Endothelial cell of umbilical vein (primary cell): ENCODE measurements at regions not wholly inside any gene's neighbourhood (a gene's known extent, or its start where the extent isn't known, plus 50 kb on each side); places are given as distances from the start of the nearest gene placed in this dataset.

Experiments
- BruUV-seq: library from RNA; stranded (reverse); fragments of 400-500 nt; replicated peaks from 2 replicates; lab custom pipeline; 2021; lab: Mats Ljungman, UMichigan
- CTCF ChIA-PET: fragments of 300-600, 350-600 bp; sonication (Branson Sonifier 250); formaldehyde crosslinking; loops from one replicate; lab custom pipeline; 2021; ENCODE audit warnings: antibody characterized with exemption, inconsistent platforms; lab: Charles Lee
- POLR2A ChIA-PET: fragments of 300-600, 350-600 bp; sonication (Branson Sonifier 250); formaldehyde crosslinking; loops from one replicate; lab custom pipeline; 2021; ENCODE audit warnings: antibody characterized with exemption, inconsistent platforms; lab: Charles Lee
- DNase-seq: peaks from one replicate; pipeline ENCODE4 v3.0.0-alpha.2; 2011; ENCODE audit warnings: low read depth, low spot score
- FAIRE-seq: peaks from 2 replicates; lab custom pipeline; 2011; peaks lifted over from hg19 to GRCh38; lab: Jason Lieb, UNC
- H2AFZ ChIP-seq: 2 replicates; pipeline ENCODE4 v1.6.0; 2012; ENCODE audit warnings: low read depth, low read length, control low read depth, inconsistent platforms
- H3K27ac ChIP-seq: 2 replicates; pipeline ENCODE4 v1.5.1; 2011; ENCODE audit warnings: low read depth, mild to moderate bottlenecking, control low read depth, low read length, moderate library complexity; ENCODE audit not compliant: insufficient read depth
- H3K27me3 ChIP-seq, 2 experiments: 2 replicates each; pipeline versions ENCODE4 v1.6.0 to v1.6.1; 2011; ENCODE audit warnings: low read length in 2 of 2, mixed read lengths in 1 of 2; ENCODE audit not compliant: control insufficient read depth in 2 of 2, insufficient read depth in 2 of 2
- H3K36me3 ChIP-seq, 2 experiments: 2 replicates in 1 of 2; 3 replicates in 1 of 2; pipeline ENCODE4 v1.5.1; 2011; ENCODE audit warnings: low read length in 2 of 2, mild to moderate bottlenecking in 1 of 2, moderate library complexity in 1 of 2; ENCODE audit not compliant: control insufficient read depth in 2 of 2, insufficient read depth in 2 of 2; ENCODE audit errors: extremely low read depth in 1 of 2
- H3K4me1 ChIP-seq: 3 replicates; pipeline ENCODE4 v1.5.1; 2011; ENCODE audit warnings: mild to moderate bottlenecking, low read length; ENCODE audit not compliant: control insufficient read depth, insufficient read depth; ENCODE audit errors: extremely low read depth
- H3K4me2 ChIP-seq: 2 replicates; pipeline ENCODE4 v1.6.1; 2011; ENCODE audit warnings: low read length, control low read depth, mixed read lengths; ENCODE audit not compliant: insufficient read depth
- H3K4me3 ChIP-seq, 3 experiments: fragments of 200-600 bp in 1 of 3; sonication (generic), shearing (Covaris generic) in 1 of 3; replicated peaks in 1 of 3; 2 replicates each; pipeline ENCODE4 v1.5.1; 2011 to 2016; ENCODE audit warnings: control low read depth in 3 of 3, low read length in 3 of 3, mild to moderate bottlenecking in 2 of 3, inconsistent platforms in 1 of 3, low read depth in 1 of 3, moderate library complexity in 1 of 3; ENCODE audit not compliant: insufficient read depth in 1 of 3
- H3K79me2 ChIP-seq: 2 replicates; pipeline ENCODE4 v1.6.0; 2012; ENCODE audit warnings: low read length, inconsistent platforms; ENCODE audit not compliant: control insufficient read depth, insufficient read depth
- H3K9ac ChIP-seq: replicated peaks from 2 replicates; pipeline ENCODE3; 2011; ENCODE audit warnings: low read length, control low read depth; ENCODE audit not compliant: insufficient read depth; ENCODE audit errors: extremely low read depth
- H3K9me1 ChIP-seq: replicated peaks from 3 replicates; pipeline ENCODE4 v1.6.0; 2011; ENCODE audit warnings: mild to moderate bottlenecking, low read length; ENCODE audit not compliant: control insufficient read depth, insufficient read depth; ENCODE audit errors: extremely low read depth
- H3K9me3 ChIP-seq: replicated peaks from 2 replicates; pipeline ENCODE4 v1.5.1; 2012; ENCODE audit warnings: low read length, inconsistent platforms; ENCODE audit not compliant: control insufficient read depth, insufficient read depth
- H4K20me1 ChIP-seq: replicated peaks from 2 replicates; pipeline ENCODE3; 2011; ENCODE audit warnings: mild to moderate bottlenecking, low read length; ENCODE audit not compliant: control insufficient read depth, insufficient read depth; ENCODE audit errors: extremely low read depth
- CTCF ChIP-seq, 2 donors: IDR thresholded peaks; 1 replicate in 1 of 2; 2 replicates in 1 of 2; pipeline ENCODE4 v1.5.1; 2011; ENCODE audit warnings: low read length in 2 of 2, mild to moderate bottlenecking in 2 of 2, moderate library complexity in 2 of 2, control low read depth in 1 of 2, inconsistent platforms in 1 of 2, low read depth in 1 of 2; ENCODE audit not compliant: insufficient read depth in 1 of 2; ENCODE audit errors: extremely low read depth in 1 of 2
- FOS ChIP-seq: IDR thresholded peaks from 2 replicates; pipeline ENCODE4 v1.6.1; 2011; ENCODE audit warnings: mild to moderate bottlenecking, low read length, moderate library complexity, borderline replicate concordance; ENCODE audit not compliant: insufficient read depth
- GATA2 ChIP-seq: IDR thresholded peaks from 2 replicates; pipeline ENCODE4 v1.7.0; 2011; ENCODE audit warnings: low read depth, mild to moderate bottlenecking, moderate library complexity, mixed read lengths, low read length; ENCODE audit not compliant: insufficient read length, insufficient read depth
- JUN ChIP-seq: IDR thresholded peaks from 2 replicates; pipeline ENCODE4 v1.6.1; 2011; ENCODE audit warnings: borderline replicate concordance, low read depth; ENCODE audit not compliant: insufficient read length, insufficient read depth
- MAX ChIP-seq: IDR thresholded peaks from 2 replicates; pipeline ENCODE4 v1.6.1; 2011; ENCODE audit not compliant: insufficient read depth, insufficient read length
- MYC ChIP-seq: IDR thresholded peaks from one replicate; pipeline ENCODE4 v1.6.1; 2011; ENCODE audit warnings: mild to moderate bottlenecking, low read depth, low read length
- POLR2A ChIP-seq: IDR thresholded peaks from 2 replicates; pipeline ENCODE4 v1.6.1; 2012; ENCODE audit warnings: low read depth, mild to moderate bottlenecking, control low read depth, low read length
- POLR2AphosphoS5 ChIP-seq: IDR thresholded peaks from 2 replicates; pipeline ENCODE4 v1.6.1; 2012; ENCODE audit warnings: low read depth, mild to moderate bottlenecking, control low read depth, low read length, moderate library complexity; ENCODE audit not compliant: insufficient read depth
- dilution Hi-C: fragments of 300-500 bp; cut with MboI; formaldehyde crosslinking; loops from one replicate; pipeline ENCODE4 v1.15.0; 2019; ENCODE audit warnings: low sequenced_read_pairs; ENCODE audit not compliant: extremely low pct_ligation_motif_present
- intact Hi-C: fragments of 100-400 bp; cut with micrococcal nuclease; formaldehyde crosslinking; loops from one replicate; pipeline ENCODE4 v1.10.0; 2022

- Histone ChIP-seq H3K9me3 (no peaks in the 10 kb centered on the region), H3K27ac (no peak overlapping the region), H3K36me3 (no peaks in the 10 kb centered on the region), H4K20me1 (no peaks in the 10 kb centered on the region), H3K4me1 (no peaks in the 10 kb centered on the region), H3K79me2 (no peaks in the 10 kb centered on the region), H3K9ac (no peak overlapping the region), H3K4me3 (no peak overlapping the region), H3K4me2 (no peak overlapping the region), H3K27me3 (peaks cover 4 to 5% of the 10 kb centered on the region in 2 experiments), H3K9me1 (no peaks in the 10 kb centered on the region), H2AFZ (no peak overlapping the region)
- dilution Hi-C loops (no loop called here), intact Hi-C loops (no loop called here)
- ChIA-PET POLR2A (no interaction called here), CTCF (no interaction called here)
- no TSS peak for BruUV-seq
- no peak for FAIRE-seq
- TF ChIP-seq MAX (no peak), POLR2A (no peak), MYC (no peak), CTCF (IDR thresholded peaks at IDR 0.05; ENCODE audit: extremely low read depth in 1 of 2, insufficient read depth in 1 of 2, low read depth in 1 of 2, low read length in 2 of 2) (no peak), FOS (no peak), JUN (no peak), GATA2 (no peak)
- no peak for DNase-seq
Measured at GRCh38 chr10:33991924-33992323, 657.5 kb upstream of the NRP1 start.

- BruUV-seq, result no TSS peak
- intact Hi-C loops, result no loop called here
- ChIA-PET CTCF (no interaction called here), POLR2A (no interaction called here)
- TF ChIP-seq POLR2AphosphoS5 (no peak), POLR2A (no peak), MAX (no peak), GATA2 (no peak)
- Histone ChIP-seq H3K36me3 (no peaks in the 10 kb centered on the region), H3K27ac (no peak overlapping the region), H3K9me3 (no peaks in the 10 kb centered on the region), H3K27me3 (peaks cover 2 to 3% of the 10 kb centered on the region in 2 experiments), H3K4me3 (no peak overlapping the region), H3K4me2 (no peak overlapping the region), H3K79me2 (no peaks in the 10 kb centered on the region), H4K20me1 (no peaks in the 10 kb centered on the region), H2AFZ (no peak overlapping the region), H3K4me1 (no peaks in the 10 kb centered on the region), H3K9ac (no peak overlapping the region), H3K9me1 (no peaks in the 10 kb centered on the region)
- no peak for DNase-seq
- dilution Hi-C loops, result no loop called here
- no peak for FAIRE-seq
Measured at GRCh38 chr10:33986515-33986914, 652.0 kb upstream of the NRP1 start.
